ENCODE measurements at regions not wholly inside any gene's neighbourhood (a gene's known extent, or its start where the extent isn't known, plus 50 kb on each side); places are given as distances from the start of the nearest gene placed in this dataset.

- no peak overlapping the region for H3K27ac ChIP-seq
- WGBS (ENCODE audit: low lambda C conversion rate, missing lambda C conversion rate), result 67% methylated on average over 16 of the region's 16 CpGs
- no peak for DNase-seq (ENCODE audit: low spot score)
- no peak overlapping the region for H3K4me2 ChIP-seq
- H3K79me2 ChIP-seq, result no peaks in the 10 kb centered on the region
- TF ChIP-seq EZH2phosphoT487 (IDR thresholded peaks at IDR 0.05; ENCODE audit: low read depth, severe bottlenecking, unreplicated experiment) (no peak), CTCF (IDR thresholded peaks at IDR 0.05; ENCODE audit: poor library complexity) (no peak), EZH2 (IDR thresholded peaks at IDR 0.05; ENCODE audit: borderline replicate concordance) (no peak)
- H4K20me1 ChIP-seq (ENCODE audit: insufficient read depth, poor library complexity, severe bottlenecking), result no peaks in the 10 kb centered on the region
- peaks cover 5% of the 10 kb centered on the region for H3K4me1 ChIP-seq (ENCODE audit: insufficient read depth)
- H3K9me2 ChIP-seq (replicated peaks; ENCODE audit: insufficient read depth), result no peaks in the 10 kb centered on the region
- H3K9me3 ChIP-seq (ENCODE audit: low read depth), result no peaks in the 10 kb centered on the region
- no peak overlapping the region for H2AFZ ChIP-seq
- H3K36me3 ChIP-seq (replicated peaks; ENCODE audit: insufficient read depth, low read depth), result no peaks in the 10 kb centered on the region
- H3K4me3 ChIP-seq, result no peak overlapping the region
- peaks cover 22% of the 10 kb centered on the region for H3K27me3 ChIP-seq
Observed at GRCh38 chr16:86772671-86773353, 194.5 kb downstream of the FOXL1 start.

- Histone ChIP-seq H3K79me2 (no peaks in the 10 kb centered on the region), H3K4me3 (no peak overlapping the region), H3K9me3 (ENCODE audit: low read depth) (no peaks in the 10 kb centered on the region), H3K4me2 (no peak overlapping the region), H3K4me1 (ENCODE audit: insufficient read depth) (peaks cover 5% of the 10 kb centered on the region), H3K27me3 (peaks cover 24% of the 10 kb centered on the region), H3K9me2 (replicated peaks; ENCODE audit: insufficient read depth) (no peaks in the 10 kb centered on the region), H3K36me3 (replicated peaks; ENCODE audit: insufficient read depth, low read depth) (no peaks in the 10 kb centered on the region), H4K20me1 (ENCODE audit: insufficient read depth, poor library complexity, severe bottlenecking) (no peaks in the 10 kb centered on the region), H2AFZ (no peak overlapping the region), H3K27ac (no peak overlapping the region)
- DNase-seq (ENCODE audit: low spot score), result no peak
- 91% methylated on average over 4 of the region's 4 CpGs for WGBS (ENCODE audit: low lambda C conversion rate, missing lambda C conversion rate)
- TF ChIP-seq EZH2phosphoT487 (IDR thresholded peaks at IDR 0.05; ENCODE audit: low read depth, severe bottlenecking, unreplicated experiment) (no peak), EZH2 (IDR thresholded peaks at IDR 0.05; ENCODE audit: borderline replicate concordance) (no peak)
Observed at GRCh38 chr16:86773354-86773715, 195.0 kb downstream of the FOXL1 start.

GRCh38 chr16:86774931-86775330, 196.6 kb downstream of the FOXL1 start:
- DNase-seq (ENCODE audit: low spot score), result no peak
- no peak for TF ChIP-seq EZH2phosphoT487 (IDR thresholded peaks at IDR 0.05; ENCODE audit: low read depth, severe bottlenecking, unreplicated experiment)
- TF ChIP-seq EZH2 (IDR thresholded peaks at IDR 0.05; ENCODE audit: borderline replicate concordance), result no peak
- no peak for TF ChIP-seq CTCF (IDR thresholded peaks at IDR 0.05; ENCODE audit: poor library complexity)
- no peaks in the 10 kb centered on the region for H4K20me1 ChIP-seq (ENCODE audit: insufficient read depth, poor library complexity, severe bottlenecking)
- peaks cover 36% of the 10 kb centered on the region for H3K27me3 ChIP-seq
- H2AFZ ChIP-seq, result no peak overlapping the region
- 94% methylated on average over 12 of the region's 12 CpGs for WGBS (ENCODE audit: low lambda C conversion rate, missing lambda C conversion rate)
- no peaks in the 10 kb centered on the region for H3K79me2 ChIP-seq
- H3K36me3 ChIP-seq (replicated peaks; ENCODE audit: insufficient read depth, low read depth), result no peaks in the 10 kb centered on the region
- H3K27ac ChIP-seq, result no peak overlapping the region
- H3K4me1 ChIP-seq (ENCODE audit: insufficient read depth), result peaks cover 5% of the 10 kb centered on the region
- H3K9me2 ChIP-seq (replicated peaks; ENCODE audit: insufficient read depth), result no peaks in the 10 kb centered on the region
- H3K4me3 ChIP-seq, result no peak overlapping the region
- H3K4me2 ChIP-seq, result no peak overlapping the region
- no peaks in the 10 kb centered on the region for H3K9me3 ChIP-seq (ENCODE audit: low read depth)

- Histone ChIP-seq H3K36me3 (replicated peaks; ENCODE audit: insufficient read depth, low read depth) (no peaks in the 10 kb centered on the region), H3K79me2 (no peaks in the 10 kb centered on the region), H3K4me2 (no peak overlapping the region), H3K4me1 (ENCODE audit: insufficient read depth) (peaks cover 5% of the 10 kb centered on the region), H2AFZ (no peak overlapping the region), H3K27me3 (peaks cover 34% of the 10 kb centered on the region), H3K9me2 (replicated peaks; ENCODE audit: insufficient read depth) (no peaks in the 10 kb centered on the region), H3K9me3 (ENCODE audit: low read depth) (no peaks in the 10 kb centered on the region), H4K20me1 (ENCODE audit: insufficient read depth, poor library complexity, severe bottlenecking) (no peaks in the 10 kb centered on the region), H3K4me3 (no peak overlapping the region), H3K27ac (no peak overlapping the region)
- WGBS (ENCODE audit: low lambda C conversion rate, missing lambda C conversion rate), result 76% methylated on average over 14 of the region's 14 CpGs
- no peak for TF ChIP-seq EZH2phosphoT487 (IDR thresholded peaks at IDR 0.05; ENCODE audit: low read depth, severe bottlenecking, unreplicated experiment)
- TF ChIP-seq EZH2 (IDR thresholded peaks at IDR 0.05; ENCODE audit: borderline replicate concordance), result no peak
- TF ChIP-seq CTCF (IDR thresholded peaks at IDR 0.05; ENCODE audit: poor library complexity), result no peak
- no peak for DNase-seq (ENCODE audit: low spot score)
Observed at GRCh38 chr16:86775511-86775921, 197.2 kb downstream of the FOXL1 start.

All from hepatocyte (in vitro differentiated cells).